ENCODE measurements at regions not wholly inside any gene's neighbourhood (a gene's known extent, or its start where the extent isn't known, plus 50 kb on each side); places are given as distances from the start of the nearest gene placed in this dataset.

- TF ChIP-seq, protein P1, sequence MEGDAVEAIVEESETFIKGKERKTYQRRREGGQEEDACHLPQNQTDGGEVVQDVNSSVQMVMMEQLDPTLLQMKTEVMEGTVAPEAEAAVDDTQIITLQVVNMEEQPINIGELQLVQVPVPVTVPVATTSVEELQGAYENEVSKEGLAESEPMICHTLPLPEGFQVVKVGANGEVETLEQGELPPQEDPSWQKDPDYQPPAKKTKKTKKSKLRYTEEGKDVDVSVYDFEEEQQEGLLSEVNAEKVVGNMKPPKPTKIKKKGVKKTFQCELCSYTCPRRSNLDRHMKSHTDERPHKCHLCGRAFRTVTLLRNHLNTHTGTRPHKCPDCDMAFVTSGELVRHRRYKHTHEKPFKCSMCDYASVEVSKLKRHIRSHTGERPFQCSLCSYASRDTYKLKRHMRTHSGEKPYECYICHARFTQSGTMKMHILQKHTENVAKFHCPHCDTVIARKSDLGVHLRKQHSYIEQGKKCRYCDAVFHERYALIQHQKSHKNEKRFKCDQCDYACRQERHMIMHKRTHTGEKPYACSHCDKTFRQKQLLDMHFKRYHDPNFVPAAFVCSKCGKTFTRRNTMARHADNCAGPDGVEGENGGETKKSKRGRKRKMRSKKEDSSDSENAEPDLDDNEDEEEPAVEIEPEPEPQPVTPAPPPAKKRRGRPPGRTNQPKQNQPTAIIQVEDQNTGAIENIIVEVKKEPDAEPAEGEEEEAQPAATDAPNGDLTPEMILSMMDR (IDR thresholded peaks at IDR 0.05; ENCODE audit: low read depth, low read length, missing control alignments), result no peak
- DNase-seq (ENCODE audit: extremely low read depth, low read depth), result no peak
- no peak overlapping the region for H3K4me3 ChIP-seq (replicated peaks; ENCODE audit: low read depth, low read length)
Observed at GRCh38 chr3:106036696-106037095, 167.9 kb upstream of the CBLB start.

GRCh38 chr3:106047221-106047620 is 178.4 kb upstream of the CBLB start:
- no peak for DNase-seq (ENCODE audit: extremely low read depth, low read depth)
- TF ChIP-seq, protein P1 (IDR thresholded peaks at IDR 0.05; ENCODE audit: low read depth, low read length, missing control alignments), result no peak
- H3K4me3 ChIP-seq (replicated peaks; ENCODE audit: low read depth, low read length), result no peak overlapping the region

- no peak for DNase-seq (ENCODE audit: extremely low read depth, low read depth)
- no peak overlapping the region for H3K4me3 ChIP-seq (replicated peaks; ENCODE audit: low read depth, low read length)
- TF ChIP-seq, protein P1 (IDR thresholded peaks at IDR 0.05; ENCODE audit: low read depth, low read length, missing control alignments), result no peak
Observed at GRCh38 chr3:106048946-106049481, 180.2 kb upstream of the CBLB start.

GRCh38 chr3:106049821-106050220 is 181.0 kb upstream of the CBLB start:
- DNase-seq (ENCODE audit: extremely low read depth, low read depth), result no peak
- TF ChIP-seq, protein P1 (IDR thresholded peaks at IDR 0.05; ENCODE audit: low read depth, low read length, missing control alignments), result no peak

DNA sequence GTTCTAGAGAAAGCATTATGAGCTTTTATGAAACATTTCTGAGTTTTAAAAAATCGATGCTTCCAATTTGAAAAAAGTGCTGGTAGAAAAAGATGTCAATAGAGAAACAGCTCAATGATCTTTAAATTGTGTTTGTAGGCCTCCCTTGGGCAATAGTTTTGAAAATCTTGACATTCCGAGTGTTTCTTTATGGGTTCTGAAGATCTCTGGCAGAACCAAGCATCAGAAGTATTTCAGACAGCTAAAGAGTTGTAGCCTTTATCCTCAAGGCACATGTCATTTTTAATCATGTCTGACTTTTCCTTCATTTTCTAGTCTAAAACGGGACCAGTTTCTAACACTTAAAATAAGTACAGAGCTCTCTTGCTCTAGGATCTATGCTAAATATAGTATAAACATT is 188.1 kb upstream of the CBLB start:
- TF ChIP-seq, protein P1 (IDR thresholded peaks at IDR 0.05; ENCODE audit: low read depth, low read length, missing control alignments), result no peak
- DNase-seq (ENCODE audit: extremely low read depth, low read depth), result no peak
- H3K4me3 ChIP-seq (replicated peaks; ENCODE audit: low read depth, low read length), result no peak overlapping the region

More at GRCh38 chr3:106049821-106050220, 181.0 kb upstream of the CBLB start:
- no peak overlapping the region for H3K4me3 ChIP-seq (replicated peaks; ENCODE audit: low read depth, low read length)

- H3K4me3 ChIP-seq (replicated peaks; ENCODE audit: low read depth, low read length), result no peak overlapping the region
- TF ChIP-seq, protein P1 (IDR thresholded peaks at IDR 0.05; ENCODE audit: low read depth, low read length, missing control alignments), result no peak
- no peak for DNase-seq (ENCODE audit: extremely low read depth, low read depth)
Observed at GRCh38 chr3:106058475-106058874, 189.7 kb upstream of the CBLB start.

DNA sequence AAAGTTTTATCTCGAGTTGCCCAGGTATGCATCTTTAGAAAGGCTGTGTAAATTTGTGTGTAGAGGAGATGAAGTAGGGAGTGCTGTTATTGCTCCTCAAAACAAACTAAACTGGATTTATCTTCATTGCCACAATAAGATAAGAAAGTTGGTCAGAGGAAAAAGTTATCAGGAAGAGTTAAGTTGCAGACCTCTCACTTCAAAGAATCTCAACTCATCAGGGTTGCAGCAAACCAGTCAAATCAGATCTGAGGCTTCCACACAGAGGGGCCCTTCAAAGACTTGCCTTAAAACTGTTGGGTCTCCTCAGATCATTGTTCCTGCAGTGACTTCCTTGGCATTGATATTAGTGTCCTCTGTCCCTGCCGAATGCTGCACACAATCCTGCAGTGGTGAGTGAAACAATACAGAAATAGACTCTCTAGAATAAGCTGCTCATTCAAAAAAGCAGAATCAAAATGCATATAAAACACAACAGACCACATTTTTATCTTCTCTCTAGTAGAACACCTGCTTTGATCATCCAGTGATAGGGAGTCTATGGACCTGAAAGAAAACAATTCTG is 191.2 kb upstream of the CBLB start:
- H3K4me3 ChIP-seq (replicated peaks; ENCODE audit: low read depth, low read length), result no peak overlapping the region
- no peak for DNase-seq (ENCODE audit: extremely low read depth, low read depth)
- TF ChIP-seq, protein P1 (IDR thresholded peaks at IDR 0.05; ENCODE audit: low read depth, low read length, missing control alignments), result no peak

Data from HFF-Myc (cell line).